ENCODE measurements at regions not wholly inside any gene's neighbourhood (a gene's known extent, or its start where the extent isn't known, plus 50 kb on each side); places are given as distances from the start of the nearest gene placed in this dataset.

- no peak for DNase-seq
Measured at GRCh38 chr11:95717314-95717713, 72.3 kb downstream of the FAM76B start.

GRCh38 chr11:95716266-95716665, 73.3 kb downstream of the FAM76B start:
- peak; percentile 79 for DNase-seq

- peak; percentile 59 for DNase-seq
Measured at GRCh38 chr11:95715777-95716241, 73.8 kb downstream of the FAM76B start.

GRCh38 chr11:95714843-95715776, 74.5 kb downstream of the FAM76B start:
- no peak for DNase-seq

DNA sequence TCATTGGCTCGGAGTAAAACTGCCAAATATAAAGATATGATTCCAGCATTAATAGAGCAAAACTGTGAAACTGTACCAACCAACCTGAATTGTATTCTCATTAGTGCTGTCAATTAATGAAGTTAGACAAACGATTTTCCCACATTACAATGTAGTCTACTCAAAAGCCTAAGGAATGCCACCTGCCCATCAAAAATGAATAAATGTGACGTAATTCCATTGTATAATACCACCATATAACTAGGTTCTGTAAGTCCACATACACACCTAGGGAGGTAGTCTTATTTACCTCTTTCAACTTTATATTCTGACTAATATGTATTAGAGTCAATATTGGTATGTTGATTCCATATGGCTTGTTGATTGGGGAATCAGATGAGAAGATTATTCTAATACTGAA, 76.2 kb downstream of the FAM76B start:
- no peak for DNase-seq

- DNase-seq = no peak
Measured at GRCh38 chr11:95711945-95712221, 77.7 kb downstream of the FAM76B start.

GRCh38 chr11:95711162-95711944, 78.2 kb downstream of the FAM76B start:
- peak; percentile 64 for DNase-seq

GRCh38 chr11:95708681-95709080, 80.9 kb downstream of the FAM76B start:
- DNase-seq = no peak

GRCh38 chr11:95706974-95707387, 82.6 kb downstream of the FAM76B start:
- peak; percentile 20 for DNase-seq

DNA sequence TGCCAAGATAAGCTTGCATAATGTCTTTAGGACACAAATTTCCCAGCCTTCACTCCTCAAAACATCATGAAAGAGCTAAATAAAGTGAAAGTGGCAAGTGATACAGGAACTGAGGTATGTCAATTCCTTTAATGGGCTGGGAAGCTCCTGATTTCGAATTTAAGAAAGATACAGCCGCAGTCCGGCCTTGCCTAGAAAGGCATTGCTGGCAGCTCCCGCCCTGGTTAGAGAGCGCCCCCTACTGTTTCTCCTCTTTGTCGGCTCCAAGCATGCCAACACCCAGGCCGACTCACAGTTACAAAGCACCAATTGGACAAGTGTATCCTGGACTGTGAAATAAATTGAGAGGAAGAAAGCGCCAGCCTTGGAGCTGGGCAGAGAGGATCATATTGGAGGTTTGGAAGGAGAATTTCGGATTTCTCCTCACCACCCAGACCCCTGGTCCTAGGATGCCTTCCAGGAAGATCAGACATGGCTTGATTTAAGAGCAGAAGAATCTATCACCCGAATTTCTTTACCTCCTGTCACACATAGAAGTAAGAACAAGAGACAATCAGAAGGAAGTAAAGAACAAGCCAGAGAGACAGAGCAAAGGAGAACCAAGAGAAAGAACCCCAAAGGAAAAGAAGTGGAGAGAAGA, 84.0 kb downstream of the FAM76B start:
- peak; percentile 84 for DNase-seq

DNA sequence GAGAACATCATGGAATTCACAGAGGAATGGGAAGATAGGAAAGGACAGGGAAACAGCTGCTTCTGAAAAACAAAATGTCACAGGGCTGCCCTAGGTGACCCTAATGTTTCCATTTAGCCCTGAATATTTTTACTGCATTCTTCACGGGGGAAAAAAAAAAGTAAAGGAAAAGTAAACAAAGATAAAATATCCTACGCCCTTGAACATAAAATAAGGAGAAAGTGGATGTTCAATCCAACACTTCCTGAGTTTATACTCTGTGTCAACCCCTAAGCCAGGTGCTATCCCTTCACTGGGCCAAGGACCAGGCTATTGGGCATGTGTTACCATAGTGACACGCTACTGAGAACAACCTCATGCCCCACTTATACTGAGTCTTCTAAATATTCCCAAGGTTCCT, 84.7 kb downstream of the FAM76B start:
- DNase-seq = no peak

- DNase-seq = no peak
Measured at GRCh38 chr11:95703049-95703448, 86.5 kb downstream of the FAM76B start.

GRCh38 chr11:95702526-95702925, 87.1 kb downstream of the FAM76B start:
- DNase-seq = peak; percentile 95

- DNase-seq = no peak
Measured at GRCh38 chr11:95700471-95700817, 89.1 kb downstream of the FAM76B start.

GRCh38 chr11:95699631-95700470, 89.7 kb downstream of the FAM76B start:
- DNase-seq = peak; percentile 66

DNA sequence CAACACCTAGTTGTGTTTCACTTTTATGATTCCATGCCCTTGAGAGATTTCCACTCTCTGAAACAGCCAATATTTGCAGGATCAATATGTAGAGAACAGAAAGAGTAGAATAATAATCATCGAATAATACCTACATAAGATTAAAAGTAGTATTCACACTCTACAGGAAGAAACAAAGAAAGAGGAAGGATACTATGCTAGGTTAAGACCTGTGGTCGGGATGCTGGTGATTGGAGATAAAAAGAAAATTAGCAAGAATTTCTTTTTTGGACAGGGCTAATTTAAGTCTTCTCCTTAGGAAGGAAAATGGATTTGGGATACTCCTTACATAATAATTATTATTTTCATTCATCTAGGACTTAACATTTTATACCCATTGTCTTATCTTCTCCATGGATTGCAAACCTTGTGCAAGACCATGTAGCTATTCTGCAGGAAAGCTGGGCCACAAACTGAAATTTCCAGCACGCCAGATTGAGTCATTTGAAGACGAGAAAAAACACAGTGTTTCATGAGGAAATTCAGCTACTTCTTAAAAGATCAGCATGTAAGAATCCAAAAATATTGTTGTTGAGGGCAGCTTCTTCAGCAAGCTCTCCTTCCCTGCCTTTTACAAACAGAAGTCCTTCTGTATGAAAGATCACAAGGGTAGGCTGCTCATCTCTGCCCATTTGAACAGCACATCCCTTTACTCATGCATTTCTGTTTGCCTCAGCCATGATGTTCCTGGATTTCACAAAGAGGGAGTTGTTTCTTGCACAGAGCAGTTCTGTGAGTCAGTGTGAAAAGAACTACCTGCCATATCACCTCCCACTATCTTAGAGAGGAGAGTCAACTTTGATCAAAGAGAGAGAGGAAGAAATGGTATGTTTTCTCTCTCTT, 90.7 kb downstream of the FAM76B start:
- no peak for DNase-seq

- no peak for DNase-seq
Measured at GRCh38 chr11:95697614-95698408, 91.8 kb downstream of the FAM76B start.

DNA sequence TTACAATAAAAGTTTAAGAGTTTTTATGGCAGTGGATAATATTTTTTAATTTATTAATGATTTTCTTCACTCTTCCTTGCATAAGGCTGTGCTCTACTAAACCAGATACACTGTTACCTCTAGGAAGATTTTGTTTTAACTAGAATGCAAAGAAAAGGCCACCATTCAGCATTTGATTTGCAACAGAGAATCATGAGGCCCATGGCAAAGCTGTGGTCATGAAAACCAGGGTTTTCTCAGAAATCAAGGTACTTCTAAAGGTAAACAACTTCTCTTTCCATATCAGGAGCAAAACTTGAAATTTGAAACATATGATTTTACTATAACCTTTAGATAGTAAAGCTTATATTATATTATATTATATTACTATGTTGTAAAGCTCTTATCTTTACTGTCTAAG, 94.4 kb downstream of the FAM76B start:
- DNase-seq = no peak

- DNase-seq = no peak
Measured at GRCh38 chr11:95693298-95693697, 96.3 kb downstream of the FAM76B start.

DNA sequence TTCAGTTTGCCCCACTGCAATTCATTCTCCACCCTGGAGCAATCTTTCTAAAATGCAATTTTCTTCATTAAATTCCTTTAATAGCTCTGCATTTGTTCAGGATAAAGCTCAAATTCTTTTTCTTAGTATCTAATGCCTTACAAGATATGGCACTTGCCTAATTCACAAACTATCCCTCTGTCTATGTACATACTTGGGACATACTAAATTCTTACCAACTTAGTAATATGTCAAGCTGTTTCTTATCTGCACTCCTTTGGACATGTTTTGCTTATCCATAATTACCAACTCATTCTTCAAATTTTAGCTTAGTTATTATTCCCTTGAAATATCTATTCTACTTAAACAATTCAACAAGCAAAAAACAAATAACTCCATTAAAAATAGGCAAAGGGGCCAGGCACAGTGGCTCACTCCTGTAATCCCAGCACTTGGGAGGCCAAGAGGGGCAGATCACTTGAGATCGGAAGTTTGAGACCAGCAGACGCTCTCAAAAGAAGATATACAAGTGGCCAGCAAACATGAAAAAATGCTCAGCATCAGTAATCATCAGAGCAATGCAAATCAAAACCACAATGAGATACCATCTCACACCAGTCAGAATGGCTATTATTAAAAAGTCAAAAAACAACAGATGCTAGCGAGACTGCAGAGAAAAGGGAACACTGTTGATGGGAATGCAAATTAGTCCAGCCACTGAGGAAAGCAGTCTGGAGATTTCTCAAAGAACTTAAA, 96.9 kb downstream of the FAM76B start:
- DNase-seq = peak; percentile 71
